ENCODE measurements at regions not wholly inside any gene's neighbourhood (a gene's known extent, or its start where the extent isn't known, plus 50 kb on each side); places are given as distances from the start of the nearest gene placed in this dataset.

GRCh38 chr5:155867522-155868088, 459.4 kb upstream of the SGCD start:
- H2AK9ac ChIP-seq (replicated peaks; ENCODE audit: low read depth, low read length, poor library complexity): no peak overlapping the region
- H2BK20ac ChIP-seq (ENCODE audit: low read depth, low read length): no peak overlapping the region
- no peak overlapping the region for H2BK120ac ChIP-seq (ENCODE audit: low read depth, low read length)
- no peak for ATAC-seq (ENCODE audit: low read depth)
- no peak overlapping the region for H3K18ac ChIP-seq (ENCODE audit: low read depth, low read length)
- dilution Hi-C loops (cut with HindIII; ENCODE audit: low sequenced_read_pairs, unreplicated experiment) (no loop called here), in situ Hi-C loops (cut with MboI; ENCODE audit: low sequenced_read_pairs) (no loop called here), intact Hi-C loops (cut with micrococcal nuclease) (no loop called here)
- DNase-seq: no peak
- no peak overlapping the region for H3K4me3 ChIP-seq (ENCODE audit: insufficient read depth, low read depth, low read length)
- no peaks in the 10 kb centered on the region for H3K9me3 ChIP-seq (ENCODE audit: control insufficient read depth, insufficient read depth, low read length)
- no peak overlapping the region for H2BK5ac ChIP-seq (ENCODE audit: low read depth, low read length, poor library complexity, severe bottlenecking)
- WGBS, 2 experiments (ENCODE audit: extremely low coverage in 2 of 2, insufficient read length in 1 of 2): no CpG with 5 or more reads among the region's 2 CpGs
- H4K20me1 ChIP-seq (ENCODE audit: insufficient read depth, low read length): no peaks in the 10 kb centered on the region
- H3K14ac ChIP-seq (replicated peaks; ENCODE audit: low read depth, low read length): no peak overlapping the region
- no peak overlapping the region for H3K4ac ChIP-seq (ENCODE audit: low read depth, low read length)
- no peaks in the 10 kb centered on the region for H3K36me3 ChIP-seq (ENCODE audit: control insufficient read depth, insufficient read depth, low read length)
- H4K8ac ChIP-seq (ENCODE audit: low read depth in 2 of 2, low read length in 2 of 2): no peak overlapping the region
- H3K9ac ChIP-seq (ENCODE audit: low read depth, low read length): no peak overlapping the region
- H3K4me2 ChIP-seq (ENCODE audit: low read depth, low read length): no peak overlapping the region
- BruUV-seq (replicated peaks): no TSS peak
- H4K5ac ChIP-seq (ENCODE audit: low read depth, low read length): no peak overlapping the region
- H4K91ac ChIP-seq (ENCODE audit: insufficient read depth, low read depth, low read length): no peak overlapping the region
- H3K9me1 ChIP-seq (ENCODE audit: insufficient read depth, low read length): no peaks in the 10 kb centered on the region
- no peak overlapping the region for H3K56ac ChIP-seq (ENCODE audit: extremely low read depth, insufficient read depth, low read length)
- H3K79me1 ChIP-seq (ENCODE audit: low read depth in 1 of 2, low read length in 2 of 2): no peaks in the 10 kb centered on the region
- CTCF ChIA-PET: no interaction called here
- no peak overlapping the region for H2BK15ac ChIP-seq (ENCODE audit: low read depth, low read length)
- H3K4me1 ChIP-seq (ENCODE audit: control insufficient read depth, insufficient read depth, low read length): no peaks in the 10 kb centered on the region
- H3K23ac ChIP-seq (ENCODE audit: low read depth, low read length): no peak overlapping the region
- H2AFZ ChIP-seq (replicated peaks; ENCODE audit: low read length, poor library complexity): no peak overlapping the region
- no peaks in the 10 kb centered on the region for H3K27me3 ChIP-seq (ENCODE audit: control insufficient read depth, insufficient read depth, low read length)
- TF ChIP-seq MAFK (IDR thresholded peaks at IDR 0.05; ENCODE audit: low read depth, low read length) (no peak), BHLHE40 (IDR thresholded peaks at IDR 0.05; ENCODE audit: low read depth, low read length) (no peak), RAD21 (IDR thresholded peaks at IDR 0.05; ENCODE audit: low read length) (no peak), SMC3 (IDR thresholded peaks at IDR 0.05; ENCODE audit: low read depth, low read length) (no peak), FOS (IDR thresholded peaks at IDR 0.05; ENCODE audit: low read depth, low read length) (no peak), USF2 (IDR thresholded peaks at IDR 0.05; ENCODE audit: low read depth, low read length) (no peak), CTCF (conservative IDR thresholded peaks at IDR 0.05; ENCODE audit: low read depth, low read length) (no peak), NFE2L2 (IDR thresholded peaks at IDR 0.05; ENCODE audit: low read depth, low read length) (no peak), RFX5 (IDR thresholded peaks at IDR 0.05; ENCODE audit: low read depth, low read length) (no peak), CEBPB (IDR thresholded peaks at IDR 0.05; ENCODE audit: low read depth, low read length) (no peak), ELK1 (IDR thresholded peaks at IDR 0.05; ENCODE audit: borderline replicate concordance, low read depth, low read length) (no peak), MAZ (IDR thresholded peaks at IDR 0.05; ENCODE audit: borderline replicate concordance, low read depth, low read length) (no peak), CHD1 (IDR thresholded peaks at IDR 0.05; ENCODE audit: low read depth, low read length) (no peak)
- H3K27ac ChIP-seq (ENCODE audit: insufficient read depth, low read length): no peak overlapping the region
- H2AK5ac ChIP-seq (ENCODE audit: low read depth, low read length): no peak overlapping the region
- POLR2A ChIA-PET (ENCODE audit: unreplicated experiment): interaction anchor here (0.6 kb wide), 1 partner anchor 459 kb away, joined by 13 read pairs; no protein-coding TSS in a partner anchor
